ENCODE measurements at regions not wholly inside any gene's neighbourhood (a gene's known extent, or its start where the extent isn't known, plus 50 kb on each side); places are given as distances from the start of the nearest gene placed in this dataset.

- H3K27me3 ChIP-seq, result no peaks in the 10 kb centered on the region
- no peaks in the 10 kb centered on the region for H3K36me3 ChIP-seq
- no peak for DNase-seq
- TF ChIP-seq POLR2A (IDR thresholded peaks at IDR 0.05) (no peak), CTCF (IDR thresholded peaks at IDR 0.05) (no peak)
- H3K4me1 ChIP-seq, result peaks cover 0 to under 1% (median 0%) of the 10 kb centered on the region in 4 donors
- H3K9me3 ChIP-seq, result no peaks in the 10 kb centered on the region
- H3K4me3 ChIP-seq, result no peak overlapping the region
- no peak overlapping the region for H3K27ac ChIP-seq
- ATAC-seq, result peak; percentile 35 to 57 (median 48)
- intact Hi-C loops (cut with DNase I), result no loop called here
- WGBS (ENCODE audit: insufficient coverage, low coverage, low lambda C conversion rate, missing lambda C conversion rate), result 60% methylated on average over 7 of the region's 8 CpGs
These were observed 53.0 kb upstream of the KLF3 start for GRCh38 chr4:38610966-38611431.

GRCh38 chr4:38611676-38612075, 52.3 kb upstream of the KLF3 start:
- H3K27ac ChIP-seq, result no peak overlapping the region
- no peaks in the 10 kb centered on the region for H3K36me3 ChIP-seq
- TF ChIP-seq POLR2A (IDR thresholded peaks at IDR 0.05) (no peak), CTCF (IDR thresholded peaks at IDR 0.05) (no peak)
- intact Hi-C loops (cut with DNase I), result no loop called here
- H3K9me3 ChIP-seq, result no peaks in the 10 kb centered on the region
- no peaks in the 10 kb centered on the region for H3K4me1 ChIP-seq
- no peak overlapping the region for H3K4me3 ChIP-seq
- DNase-seq, result no peak
- peak in 1 of 4 donors; percentile 36 for ATAC-seq
- WGBS (ENCODE audit: insufficient coverage, low coverage, low lambda C conversion rate, missing lambda C conversion rate), result 66% methylated on average over 3 of the region's 3 CpGs
- no peaks in the 10 kb centered on the region for H3K27me3 ChIP-seq

GRCh38 chr4:38612646-38613414, 51.2 kb upstream of the KLF3 start:
- 73% methylated on average over 6 of the region's 6 CpGs for WGBS (ENCODE audit: insufficient coverage, low coverage, low lambda C conversion rate, missing lambda C conversion rate)
- Histone ChIP-seq H3K9me3 (no peaks in the 10 kb centered on the region), H3K4me3 (no peak overlapping the region), H3K4me1 (no peaks in the 10 kb centered on the region), H3K36me3 (no peaks in the 10 kb centered on the region), H3K27me3 (no peaks in the 10 kb centered on the region), H3K27ac (no peak overlapping the region)
- DNase-seq (no peak), ATAC-seq (peak in 1 of 4 donors; percentile 44)
- TF ChIP-seq CTCF (IDR thresholded peaks at IDR 0.05), result no peak
- no peak for TF ChIP-seq POLR2A (IDR thresholded peaks at IDR 0.05)
- intact Hi-C loops (cut with DNase I), result no loop called here

Data from right lobe of liver (tissue), 6 donors.